AG04449 (cell line): ENCODE measurements at regions not wholly inside any gene's neighbourhood (a gene's known extent, or its start where the extent isn't known, plus 50 kb on each side); places are given as distances from the start of the nearest gene placed in this dataset.

Source experiments
- CTCF ChIA-PET: fragments of 350-600 bp; formaldehyde crosslinking; extraction: SDS; loops from one replicate; lab custom pipeline; 2021; ENCODE audit warnings: antibody characterized with exemption; lab: Yijun Ruan, JAX
- POLR2A ChIA-PET: fragments of 400-600, 350-600 bp; formaldehyde crosslinking; extraction: SDS; loops from one replicate; lab custom pipeline; 2020; ENCODE audit warnings: antibody characterized with exemption, inconsistent platforms; lab: Yijun Ruan, JAX
- DNase-seq: peaks from one replicate; pipeline ENCODE4 v3.0.0-alpha.2; 2010; ENCODE audit warnings: low read depth, low spot score
- H3K4me3 ChIP-seq: 2 replicates; pipeline ENCODE4 v1.5.1; 2011; ENCODE audit warnings: low read depth, mild to moderate bottlenecking, control low read depth, low read length
- TF ChIP-seq, protein P1 (sequence below): IDR thresholded peaks from one replicate; pipeline ENCODE4 v1.5.1; 2011; ENCODE audit warnings: mild to moderate bottlenecking, moderate library complexity, low read length, control low read depth, inconsistent platforms; ENCODE audit not compliant: insufficient read depth; ENCODE audit errors: missing control alignments

DNA sequence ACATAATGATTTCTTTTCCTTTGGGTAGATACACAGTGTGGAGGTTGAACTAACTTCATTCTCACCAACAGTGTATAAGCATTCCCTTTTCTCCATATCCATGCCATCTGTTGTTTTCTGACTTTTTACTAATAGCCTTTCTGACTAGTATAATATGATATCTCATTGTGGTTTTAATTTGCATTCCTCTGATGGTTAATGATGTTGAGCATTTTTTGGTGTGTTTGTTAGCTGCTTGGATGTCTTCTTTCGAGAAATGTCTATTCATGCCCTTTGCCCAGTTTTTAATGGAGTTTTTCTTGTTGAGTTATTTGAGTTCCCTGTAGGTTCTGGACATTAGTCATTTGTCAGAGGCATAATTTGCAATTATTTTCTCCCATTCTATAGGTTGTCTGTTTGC lies 59.8 kb downstream of the MARCHF4 start:
- POLR2A ChIA-PET = no interaction called here
- DNase-seq = no peak
- TF ChIP-seq, protein P1, sequence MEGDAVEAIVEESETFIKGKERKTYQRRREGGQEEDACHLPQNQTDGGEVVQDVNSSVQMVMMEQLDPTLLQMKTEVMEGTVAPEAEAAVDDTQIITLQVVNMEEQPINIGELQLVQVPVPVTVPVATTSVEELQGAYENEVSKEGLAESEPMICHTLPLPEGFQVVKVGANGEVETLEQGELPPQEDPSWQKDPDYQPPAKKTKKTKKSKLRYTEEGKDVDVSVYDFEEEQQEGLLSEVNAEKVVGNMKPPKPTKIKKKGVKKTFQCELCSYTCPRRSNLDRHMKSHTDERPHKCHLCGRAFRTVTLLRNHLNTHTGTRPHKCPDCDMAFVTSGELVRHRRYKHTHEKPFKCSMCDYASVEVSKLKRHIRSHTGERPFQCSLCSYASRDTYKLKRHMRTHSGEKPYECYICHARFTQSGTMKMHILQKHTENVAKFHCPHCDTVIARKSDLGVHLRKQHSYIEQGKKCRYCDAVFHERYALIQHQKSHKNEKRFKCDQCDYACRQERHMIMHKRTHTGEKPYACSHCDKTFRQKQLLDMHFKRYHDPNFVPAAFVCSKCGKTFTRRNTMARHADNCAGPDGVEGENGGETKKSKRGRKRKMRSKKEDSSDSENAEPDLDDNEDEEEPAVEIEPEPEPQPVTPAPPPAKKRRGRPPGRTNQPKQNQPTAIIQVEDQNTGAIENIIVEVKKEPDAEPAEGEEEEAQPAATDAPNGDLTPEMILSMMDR = no peak
- CTCF ChIA-PET = no interaction called here
- H3K4me3 ChIP-seq = no peak overlapping the region

DNA sequence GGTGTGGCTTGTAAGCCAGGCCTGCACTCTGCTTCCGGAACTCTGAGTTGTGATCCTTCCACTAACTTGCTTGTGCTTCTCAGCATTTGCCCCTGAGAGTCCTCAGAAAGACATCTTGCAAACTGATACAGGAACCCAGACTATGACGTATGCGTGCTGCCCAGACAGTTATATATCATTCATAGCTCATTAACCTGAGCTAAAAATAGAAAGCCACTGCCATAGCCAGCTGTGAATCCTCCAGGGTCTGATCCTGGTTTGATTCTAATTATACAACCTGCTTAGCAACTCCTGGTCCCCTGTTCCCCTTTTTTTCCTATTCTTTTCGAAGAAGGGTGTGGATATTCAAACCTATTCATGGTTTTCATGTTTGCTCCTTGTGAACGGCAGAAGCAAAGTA lies 63.7 kb downstream of the MARCHF4 start:
- ChIA-PET CTCF (interaction anchor here (0.6 to 1.0 kb wide), 4 partner anchors 8 to 117 kb away, joined by 3 to 4 read pairs (median 3); no protein-coding TSS in a partner anchor), POLR2A (interaction anchor here (0.6 to 1.0 kb wide), 2 partner anchors 64 to 989 kb away, joined by 3 read pairs; no protein-coding TSS in a partner anchor)
- no peak overlapping the region for H3K4me3 ChIP-seq
- TF ChIP-seq, protein P1 = no peak
- peak; percentile 81 for DNase-seq

DNA sequence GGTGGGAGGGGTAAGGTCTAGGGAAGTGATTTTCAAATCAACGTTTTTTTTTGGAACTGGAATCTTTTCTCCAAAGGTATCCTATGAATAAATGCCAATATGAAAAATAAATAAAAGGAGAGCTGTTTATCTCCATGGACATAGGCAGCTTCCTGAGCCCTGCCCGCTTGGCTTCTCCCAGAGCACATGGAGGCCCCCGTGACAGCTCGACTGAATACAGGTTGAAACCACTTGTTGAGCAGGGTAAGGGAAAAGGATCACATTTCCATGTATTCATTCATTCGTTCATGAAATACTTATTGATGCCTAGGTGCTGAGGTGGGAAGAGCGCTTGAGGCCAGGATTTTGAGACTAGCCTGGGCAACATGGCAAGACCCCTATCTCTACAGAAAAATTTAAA lies 64.8 kb downstream of the MARCHF4 start:
- no peak for DNase-seq
- TF ChIP-seq, protein P1 = no peak
- POLR2A ChIA-PET = no interaction called here
- no peak overlapping the region for H3K4me3 ChIP-seq
- CTCF ChIA-PET = interaction anchor here (1.3 to 1.8 kb wide), 2 partner anchors 8 to 10 kb away, joined by 3 to 4 read pairs; no protein-coding TSS in a partner anchor

DNA sequence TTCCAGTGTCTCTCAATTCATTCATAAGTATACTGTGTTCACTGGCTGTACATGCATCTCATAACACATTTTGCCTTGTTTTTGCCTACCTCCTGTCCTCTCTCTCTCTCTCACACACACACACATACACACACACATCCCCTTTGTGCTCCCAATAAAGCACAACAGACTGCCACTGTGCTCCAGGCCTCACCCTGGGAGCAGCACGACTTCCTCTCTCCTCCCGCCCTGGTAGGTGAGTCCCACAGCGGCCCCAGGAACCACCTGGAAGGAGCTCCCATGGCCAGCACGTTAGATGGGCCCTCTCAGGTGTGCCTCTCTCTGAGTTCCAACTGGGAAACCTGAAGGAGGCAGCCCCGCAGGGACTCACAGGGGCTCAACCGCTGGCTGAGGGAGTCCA lies 65.4 kb downstream of the MARCHF4 start:
- DNase-seq = no peak
- H3K4me3 ChIP-seq = no peak overlapping the region
- CTCF ChIA-PET = interaction anchor here (1.3 to 1.8 kb wide), 2 partner anchors 9 kb away, joined by 3 to 4 read pairs; no protein-coding TSS in a partner anchor
- TF ChIP-seq, protein P1 = no peak
- POLR2A ChIA-PET = no interaction called here

DNA sequence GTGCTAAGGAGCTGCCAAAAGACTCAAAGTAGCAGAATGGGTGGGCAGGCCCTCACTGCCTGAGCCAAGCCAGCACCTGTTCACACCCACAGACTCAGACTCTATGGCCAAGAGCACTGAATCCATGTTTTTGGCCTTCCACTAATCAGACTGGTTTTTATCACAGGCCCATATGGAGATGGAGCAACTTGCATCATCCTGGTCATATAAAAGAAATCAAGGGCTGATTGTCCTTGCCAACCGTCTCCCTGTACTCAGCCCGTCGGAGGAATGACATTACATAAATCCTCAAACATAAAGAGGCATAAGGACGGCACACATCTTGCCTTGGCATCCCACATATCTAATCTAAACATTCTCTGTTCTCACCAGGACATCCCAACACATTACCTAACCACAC lies 66.7 kb downstream of the MARCHF4 start:
- TF ChIP-seq, protein P1 = no peak
- ChIA-PET POLR2A (no interaction called here), CTCF (no interaction called here)
- DNase-seq = no peak
- H3K4me3 ChIP-seq = no peak overlapping the region

DNA sequence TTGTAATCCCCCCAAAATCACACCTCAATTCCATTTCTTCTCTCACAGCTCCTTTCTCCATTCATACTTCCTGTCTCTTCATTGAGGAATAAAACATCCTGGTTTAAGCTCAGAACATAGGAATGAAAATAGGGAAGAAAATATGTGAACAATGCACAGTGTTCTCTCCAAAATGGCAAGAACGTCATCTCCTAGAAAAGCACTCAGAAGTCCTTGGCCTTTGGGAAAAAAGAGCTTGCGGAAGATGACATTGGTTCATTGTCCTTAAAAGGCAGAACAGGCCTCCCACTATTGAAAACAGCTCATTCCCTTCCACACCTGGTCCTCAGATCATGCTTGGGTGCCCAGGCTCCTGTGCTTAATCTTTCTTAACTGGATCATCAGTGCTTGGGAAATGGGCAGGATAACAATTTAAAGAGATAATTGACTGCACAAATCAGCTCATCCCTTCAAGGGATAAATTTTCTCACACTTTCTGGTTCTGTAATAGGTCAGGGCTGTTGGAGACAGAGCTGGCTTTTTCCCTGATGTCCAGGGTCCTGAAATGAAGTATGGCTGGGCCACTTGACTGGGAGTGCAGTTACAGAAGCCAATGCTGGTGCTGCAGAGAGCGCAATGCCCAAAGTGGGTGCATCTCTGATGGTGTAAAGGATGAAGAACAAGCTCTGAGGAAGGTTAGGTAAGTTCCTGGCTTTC lies 69.2 kb downstream of the MARCHF4 start:
- H3K4me3 ChIP-seq = no peak overlapping the region
- TF ChIP-seq, protein P1 = no peak
- ChIA-PET POLR2A (interaction anchor here (1.5 kb wide), 1 partner anchor 70 kb away, joined by 5 read pairs; no protein-coding TSS in a partner anchor), CTCF (interaction anchor here (0.8 to 1.2 kb wide), 3 partner anchors 13 to 193 kb away, joined by 3 read pairs; no protein-coding TSS in a partner anchor)
- DNase-seq = no peak
